Cardiac fibroblast (primary cell): ENCODE measurements at regions not wholly inside any gene's neighbourhood (a gene's known extent, or its start where the extent isn't known, plus 50 kb on each side); places are given as distances from the start of the nearest gene placed in this dataset.
A peak's percentile ranks its signal among the peaks of the same experiment; 100 is the strongest.

Experiments used
- DNase-seq, 2 donors: peaks; one replicate each; pipeline versions ENCODE4 v3.0.0 to v3.0.0-alpha.2; 2010; ENCODE audit warnings: low read depth in 2 of 2
- H3K4me3 ChIP-seq, 2 donors: replicated peaks in 1 of 2; 1 replicate in 1 of 2; 2 replicates in 1 of 2; pipeline ENCODE4 v1.5.1; 2011; ENCODE audit warnings: low read depth in 2 of 2, low read length in 2 of 2, mild to moderate bottlenecking in 2 of 2, moderate library complexity in 1 of 2
- CTCF ChIP-seq: IDR thresholded peaks from one replicate; pipeline ENCODE4 v1.5.1; 2011; ENCODE audit warnings: low read depth, mild to moderate bottlenecking, low read length, inconsistent platforms

GRCh38 chr14:31952573-31952972, 124.5 kb upstream of the ARHGAP5 start:
- no peak for DNase-seq
- no peak overlapping the region for H3K4me3 ChIP-seq
- no peak for TF ChIP-seq CTCF

- no peak for DNase-seq
- TF ChIP-seq CTCF = no peak
- H3K4me3 ChIP-seq = no peak overlapping the region
Measured at GRCh38 chr14:31953210-31953609, 123.9 kb upstream of the ARHGAP5 start.

- DNase-seq = peak in 1 of 2 donors; percentile 43
- H3K4me3 ChIP-seq = no peak overlapping the region
- no peak for TF ChIP-seq CTCF
Measured at GRCh38 chr14:31954991-31955390, 122.1 kb upstream of the ARHGAP5 start.

GRCh38 chr14:31955936-31956579, 121.0 kb upstream of the ARHGAP5 start:
- no peak for TF ChIP-seq CTCF
- DNase-seq = peak in 1 of 2 donors; percentile 27
- H3K4me3 ChIP-seq = no peak overlapping the region

GRCh38 chr14:31957565-31957964, 119.5 kb upstream of the ARHGAP5 start:
- no peak for TF ChIP-seq CTCF
- no peak for DNase-seq
- no peak overlapping the region for H3K4me3 ChIP-seq

- H3K4me3 ChIP-seq = no peak overlapping the region
- DNase-seq = no peak
- TF ChIP-seq CTCF = no peak
Measured at GRCh38 chr14:31960039-31960438, 117.1 kb upstream of the ARHGAP5 start.

GRCh38 chr14:31961896-31962295, 115.2 kb upstream of the ARHGAP5 start:
- DNase-seq = no peak
- TF ChIP-seq CTCF = no peak
- H3K4me3 ChIP-seq = no peak overlapping the region
